Kidney (tissue), 13 donors: ENCODE measurements at regions not wholly inside any gene's neighbourhood (a gene's known extent, or its start where the extent isn't known, plus 50 kb on each side); places are given as distances from the start of the nearest gene placed in this dataset.

ENCODE experiments used
- DNase-seq, 5 donors: peaks; one replicate each; pipeline ENCODE4 v3.0.0-alpha.2; 2013 to 2020
- FAIRE-seq: peaks from 2 replicates; lab custom pipeline; 2012; peaks lifted over from hg19 to GRCh38; lab: Jason Lieb, UNC
- H3K27ac ChIP-seq, 2 donors: one replicate each; pipeline ENCODE4 v1.7.0; 2013; ENCODE audit warnings: low read depth in 2 of 2, low read length in 2 of 2, inconsistent platforms in 1 of 2
- H3K27me3 ChIP-seq: one replicate; pipeline ENCODE4 v1.7.1; 2013; ENCODE audit warnings: low read length, inconsistent platforms; ENCODE audit not compliant: control insufficient read depth, insufficient read depth
- H3K36me3 ChIP-seq, 3 donors: one replicate each; pipeline versions ENCODE4 v1.7.0 to v1.7.1; 2013; ENCODE audit warnings: low read length in 3 of 3, control low read depth in 1 of 3, inconsistent platforms in 1 of 3; ENCODE audit not compliant: insufficient read depth in 3 of 3, control insufficient read depth in 2 of 3
- H3K4me1 ChIP-seq, 3 donors: one replicate each; pipeline versions ENCODE4 v1.7.0 to v1.7.1; 2013; ENCODE audit warnings: low read length in 3 of 3, inconsistent platforms in 1 of 3, low read depth in 1 of 3; ENCODE audit not compliant: control insufficient read depth in 2 of 3, insufficient read depth in 2 of 3
- H3K4me3 ChIP-seq, 3 donors: one replicate each; pipeline versions ENCODE4 v1.7.0 to v1.8.1; 2013; ENCODE audit warnings: low read length in 3 of 3, control low read depth in 1 of 3, inconsistent platforms in 1 of 3
- H3K9ac ChIP-seq, 3 donors: one replicate each; pipeline versions ENCODE4 v1.7.0 to v1.7.1; 2013; ENCODE audit warnings: low read length in 3 of 3, control low read depth in 1 of 3, inconsistent platforms in 1 of 3
- H3K9me3 ChIP-seq, 3 donors: one replicate each; pipeline versions ENCODE4 v1.7.0 to v1.7.1; 2013; ENCODE audit warnings: low read length in 3 of 3, control low read depth in 1 of 3, inconsistent platforms in 1 of 3; ENCODE audit not compliant: control insufficient read depth in 2 of 3, insufficient read depth in 1 of 3
- CTCF ChIP-seq: IDR thresholded peaks from 3 replicates; pipeline ENCODE4 v1.5.1; 2012; ENCODE audit warnings: mild to moderate bottlenecking, moderate library complexity, borderline replicate concordance; ENCODE audit not compliant: insufficient read depth; ENCODE audit errors: extremely low read depth
- intact Hi-C: fragments of 100-400 bp; cut with DNase I; formaldehyde crosslinking; loops from one replicate; pipeline ENCODE4 v1.11.1; 2022
- donor health status: control.
- donor health status: control.
- donor health status: control.
- donor health status: control.
- donor health status: control.
- donor health status: DM: yes; HTN: yes; CAD: no.
- donor health status: Normal renal cell carcinoma (clear cell type).

DNA sequence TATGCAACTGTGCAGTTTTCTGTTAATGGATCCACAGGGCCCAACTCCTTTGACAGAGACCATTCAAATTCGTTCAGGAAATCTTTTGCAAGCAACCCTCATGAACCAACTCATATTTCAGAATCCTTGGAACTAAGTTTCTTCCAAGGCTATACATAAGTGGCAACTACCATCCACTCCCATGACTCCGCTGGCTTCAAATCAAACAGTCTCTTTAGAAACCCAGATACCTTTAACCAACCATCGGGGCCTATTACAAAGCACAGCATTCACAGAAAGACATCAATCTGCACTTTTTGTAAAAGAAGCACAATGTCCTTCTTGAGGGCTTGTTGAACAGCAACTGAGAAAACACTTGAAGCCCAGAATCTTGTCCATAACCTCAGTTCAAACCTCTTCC is 526.9 kb downstream of the DTWD2 start:
- intact Hi-C loops, result no loop called here
- no peak for TF ChIP-seq CTCF
- H3K27me3 ChIP-seq, result no peaks in the 10 kb centered on the region
- no peak overlapping the region for H3K27ac ChIP-seq
- no peaks in the 10 kb centered on the region for H3K36me3 ChIP-seq
- H3K9ac ChIP-seq, result no peak overlapping the region
- DNase-seq (no peak), FAIRE-seq (no peak)
- no peaks in the 10 kb centered on the region for H3K9me3 ChIP-seq
- H3K4me3 ChIP-seq, result no peak overlapping the region
- no peaks in the 10 kb centered on the region for H3K4me1 ChIP-seq

DNA sequence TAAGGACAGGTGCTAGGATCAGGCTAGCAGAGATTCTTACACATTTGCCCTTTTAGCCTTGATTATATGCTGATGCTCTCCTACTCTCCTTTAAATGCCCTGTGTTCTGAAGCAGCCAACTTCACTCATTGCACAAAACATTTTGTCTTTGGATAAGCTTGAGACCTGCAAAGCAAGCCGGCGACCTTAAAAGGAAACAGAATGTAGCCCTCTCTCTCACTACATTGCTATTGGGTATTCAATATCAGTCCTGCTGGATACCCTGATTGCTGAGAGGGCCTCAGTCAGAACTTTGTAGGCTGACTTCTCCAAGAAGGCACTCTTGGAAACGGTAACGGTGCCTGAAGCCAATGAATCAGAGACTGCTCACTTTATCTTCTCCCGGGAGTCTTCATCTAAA is 528.9 kb downstream of the DTWD2 start:
- Histone ChIP-seq H3K27me3 (no peaks in the 10 kb centered on the region), H3K9ac (no peak overlapping the region), H3K9me3 (no peaks in the 10 kb centered on the region), H3K4me1 (no peaks in the 10 kb centered on the region), H3K36me3 (no peaks in the 10 kb centered on the region), H3K4me3 (no peak overlapping the region), H3K27ac (no peak overlapping the region)
- intact Hi-C loops, result no loop called here
- DNase-seq (no peak), FAIRE-seq (no peak)
- no peak for TF ChIP-seq CTCF

DNA sequence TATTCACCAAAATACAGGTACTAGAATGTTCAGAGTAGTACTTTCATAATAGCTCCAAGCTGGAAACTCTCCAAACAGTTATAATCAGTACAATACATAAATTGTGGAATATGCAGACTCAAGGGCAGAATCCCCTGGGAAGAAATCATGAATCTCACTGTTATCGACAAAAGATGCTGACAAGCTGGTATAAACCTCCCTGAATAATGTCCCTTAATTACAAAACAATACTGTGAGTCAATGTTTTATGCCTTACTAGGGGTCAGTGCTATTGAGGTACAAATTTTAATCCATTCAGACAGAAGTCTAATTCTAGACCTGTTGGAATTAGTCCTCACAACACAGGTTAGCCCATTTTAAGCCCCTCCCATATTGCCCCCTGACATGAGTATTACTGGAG is 532.3 kb downstream of the DTWD2 start:
- intact Hi-C loops, result no loop called here
- Histone ChIP-seq H3K27me3 (no peaks in the 10 kb centered on the region), H3K9me3 (no peaks in the 10 kb centered on the region), H3K9ac (no peak overlapping the region), H3K4me3 (no peak overlapping the region), H3K4me1 (no peaks in the 10 kb centered on the region), H3K27ac (no peak overlapping the region), H3K36me3 (no peaks in the 10 kb centered on the region)
- FAIRE-seq (no peak), DNase-seq (no peak)
- no peak for TF ChIP-seq CTCF

DNA sequence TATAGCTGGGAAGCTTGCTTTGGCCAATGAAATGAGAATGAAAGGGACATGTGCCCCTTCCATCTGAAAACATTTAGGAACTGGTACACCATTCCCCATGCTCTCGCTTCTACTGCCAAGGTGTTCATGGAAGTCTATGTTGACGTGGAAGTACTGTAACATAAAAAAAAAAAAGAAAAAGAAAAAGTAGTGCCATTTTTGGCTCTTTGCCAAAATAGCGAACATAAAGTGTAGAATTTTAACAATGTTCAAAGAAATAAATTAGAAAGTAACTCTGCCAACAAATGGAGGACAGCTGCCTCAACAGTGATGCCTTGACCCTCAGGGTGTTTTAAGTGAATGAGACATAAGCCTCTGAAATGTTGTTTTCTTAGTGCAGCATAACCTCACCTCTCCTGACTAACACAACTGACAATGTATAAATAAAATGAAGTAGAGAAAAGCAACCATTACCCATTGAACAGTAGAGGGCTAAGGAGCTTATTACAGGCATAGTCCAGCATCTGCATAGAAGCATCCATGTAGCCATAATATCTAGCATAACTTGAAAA is 536.6 kb downstream of the DTWD2 start:
- Histone ChIP-seq H3K4me1 (no peaks in the 10 kb centered on the region), H3K9me3 (no peaks in the 10 kb centered on the region), H3K9ac (no peak overlapping the region), H3K4me3 (no peak overlapping the region), H3K27ac (no peak overlapping the region), H3K27me3 (no peaks in the 10 kb centered on the region), H3K36me3 (no peaks in the 10 kb centered on the region)
- intact Hi-C loops, result no loop called here
- TF ChIP-seq CTCF, result no peak
- DNase-seq (no peak), FAIRE-seq (no peak)
